BE2C (cell line): ENCODE measurements at regions not wholly inside any gene's neighbourhood (a gene's known extent, or its start where the extent isn't known, plus 50 kb on each side); places are given as distances from the start of the nearest gene placed in this dataset.

Experiments used
- DNase-seq: peaks from one replicate; pipeline ENCODE4 v3.0.0-alpha.2; 2020
- H3K27me3 ChIP-seq: fragments of 250-450 bp; sonication (Bioruptor Pico); 2 replicates; pipeline ENCODE4 v1.5.1; 2020; ENCODE audit warnings: mild to moderate bottlenecking
- H3K36me3 ChIP-seq: fragments of 250-450 bp; sonication (Bioruptor Pico); 2 replicates; pipeline ENCODE4 v1.5.1; 2020; ENCODE audit warnings: mild to moderate bottlenecking
- H3K4me1 ChIP-seq: fragments of 250-450 bp; sonication (Bioruptor Pico); 2 replicates; pipeline ENCODE4 v1.5.1; 2020
- H3K4me3 ChIP-seq: 2 replicates; pipeline ENCODE4 v1.5.1; 2011; ENCODE audit warnings: low read depth, low read length
- H3K9me3 ChIP-seq: fragments of 250-450 bp; sonication (Bioruptor Pico); 2 replicates; pipeline ENCODE4 v1.5.1; 2020
- CTCF ChIP-seq: IDR thresholded peaks from 2 replicates; pipeline ENCODE4 v1.5.1; 2012; ENCODE audit warnings: mild to moderate bottlenecking, low read depth, low read length

DNA sequence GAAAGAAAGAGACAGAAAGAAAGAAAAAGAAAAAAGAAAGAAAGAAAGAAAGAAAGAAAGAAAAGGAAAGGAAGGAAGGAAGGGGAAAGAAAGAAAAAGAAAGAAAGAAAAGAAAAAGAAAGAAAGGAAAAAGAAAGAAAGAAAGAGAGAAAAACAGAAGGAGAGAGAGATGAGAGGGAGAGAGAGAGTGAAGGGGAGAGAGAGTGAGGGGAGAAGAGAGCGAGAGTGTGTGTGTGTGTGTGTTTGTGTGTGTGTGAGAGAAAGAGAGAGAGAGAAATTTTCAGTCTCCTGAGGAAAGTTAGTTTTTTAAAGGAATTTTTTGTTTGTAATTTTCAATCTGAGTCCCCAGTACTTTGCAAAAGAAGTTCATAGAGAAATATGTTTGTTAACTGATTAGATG is 504.1 kb upstream of the POU3F4 start:
- no peak for DNase-seq

GRCh38 chrX:83008415-83008814 is 499.7 kb upstream of the POU3F4 start:
- Histone ChIP-seq H3K4me1 (no peaks in the 10 kb centered on the region), H3K4me3 (no peak overlapping the region), H3K27me3 (no peaks in the 10 kb centered on the region), H3K36me3 (no peaks in the 10 kb centered on the region), H3K9me3 (no peaks in the 10 kb centered on the region)
- no peak for DNase-seq
- TF ChIP-seq CTCF, result peak; percentile 26

More for the DNA sequence above, 504.1 kb upstream of the POU3F4 start:
- TF ChIP-seq CTCF, result no peak
- Histone ChIP-seq H3K4me1 (no peaks in the 10 kb centered on the region), H3K27me3 (no peaks in the 10 kb centered on the region), H3K9me3 (no peaks in the 10 kb centered on the region), H3K36me3 (no peaks in the 10 kb centered on the region), H3K4me3 (no peak overlapping the region)

DNA sequence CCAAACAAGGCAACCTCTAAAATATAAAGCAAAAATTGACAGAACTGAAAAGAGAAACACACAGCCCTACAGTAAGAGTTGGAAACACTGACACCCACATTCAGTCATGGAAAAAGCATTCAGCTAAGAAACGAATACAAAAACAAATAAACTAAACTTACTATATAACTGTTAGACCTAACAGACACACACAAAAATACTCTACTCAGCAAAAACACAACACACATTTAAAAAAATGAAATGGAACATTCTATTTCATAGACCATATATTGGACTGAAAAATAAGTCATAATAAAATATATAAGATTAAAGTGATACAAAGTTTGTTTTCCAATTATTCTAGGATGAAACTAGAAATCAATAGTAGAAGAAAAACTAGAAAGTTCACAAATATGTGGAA is 488.8 kb upstream of the POU3F4 start:
- Histone ChIP-seq H3K4me3 (no peak overlapping the region), H3K4me1 (no peaks in the 10 kb centered on the region), H3K9me3 (no peaks in the 10 kb centered on the region), H3K27me3 (no peaks in the 10 kb centered on the region), H3K36me3 (no peaks in the 10 kb centered on the region)
- DNase-seq, result no peak
- no peak for TF ChIP-seq CTCF

GRCh38 chrX:83022020-83022419 is 486.1 kb upstream of the POU3F4 start:
- H3K9me3 ChIP-seq, result no peaks in the 10 kb centered on the region

More at GRCh38 chrX:83022020-83022419, 486.1 kb upstream of the POU3F4 start:
- Histone ChIP-seq H3K4me1 (no peaks in the 10 kb centered on the region), H3K36me3 (no peaks in the 10 kb centered on the region), H3K4me3 (no peak overlapping the region), H3K27me3 (no peaks in the 10 kb centered on the region)
- no peak for DNase-seq
- TF ChIP-seq CTCF, result no peak
